ENCODE measurements at regions not wholly inside any gene's neighbourhood (a gene's known extent, or its start where the extent isn't known, plus 50 kb on each side); places are given as distances from the start of the nearest gene placed in this dataset.
A peak's percentile ranks its signal among the peaks of the same experiment; 100 is the strongest.

DNA sequence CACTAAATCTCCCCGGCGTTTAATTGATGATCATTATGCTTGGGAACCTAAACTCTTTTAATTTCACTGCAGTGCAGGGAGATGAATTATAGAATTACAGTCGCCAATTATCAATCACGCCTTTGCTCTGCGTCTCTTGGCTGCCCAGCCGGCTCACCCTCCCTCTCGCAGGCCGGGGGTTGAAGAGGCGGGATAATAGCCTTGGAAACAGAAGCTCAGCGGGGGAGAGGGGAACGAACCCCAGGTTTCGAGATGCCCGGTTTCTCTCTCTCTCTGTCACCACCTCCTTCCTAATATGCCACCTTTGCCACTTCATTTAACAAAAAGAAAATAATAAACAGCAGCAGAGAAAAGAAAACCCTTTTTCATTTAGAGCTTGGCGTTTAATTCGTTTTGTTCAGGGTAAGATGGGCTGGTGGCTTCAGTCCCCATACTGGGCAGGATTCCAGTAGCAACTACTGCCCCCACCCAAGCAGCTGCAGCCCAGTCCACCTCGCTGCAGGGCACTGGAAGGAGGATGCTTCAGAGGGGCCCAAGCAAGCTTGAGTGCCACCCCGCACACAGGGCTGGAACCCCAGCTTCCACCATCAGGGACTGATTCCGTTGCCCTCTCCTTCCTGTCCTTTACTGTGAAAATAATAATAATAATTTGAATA is 271.7 kb downstream of the BUD13 start:
- H3K4me1 Mint-ChIP-seq (ENCODE audit: low read depth in 2 of 2): no peaks in the 10 kb centered on the region
- no peak overlapping the region for H3K4me3 Mint-ChIP-seq
- no peak overlapping the region for H3K27ac Mint-ChIP-seq
- no peak for DNase-seq (ENCODE audit: low spot score)
- H3K36me3 Mint-ChIP-seq: no peaks in the 10 kb centered on the region
- H3K27me3 Mint-ChIP-seq: peaks cover 42 to 58% of the 10 kb centered on the region in 2 donors
- H3K9me3 Mint-ChIP-seq: no peaks in the 10 kb centered on the region
- ATAC-seq: no peak

DNA sequence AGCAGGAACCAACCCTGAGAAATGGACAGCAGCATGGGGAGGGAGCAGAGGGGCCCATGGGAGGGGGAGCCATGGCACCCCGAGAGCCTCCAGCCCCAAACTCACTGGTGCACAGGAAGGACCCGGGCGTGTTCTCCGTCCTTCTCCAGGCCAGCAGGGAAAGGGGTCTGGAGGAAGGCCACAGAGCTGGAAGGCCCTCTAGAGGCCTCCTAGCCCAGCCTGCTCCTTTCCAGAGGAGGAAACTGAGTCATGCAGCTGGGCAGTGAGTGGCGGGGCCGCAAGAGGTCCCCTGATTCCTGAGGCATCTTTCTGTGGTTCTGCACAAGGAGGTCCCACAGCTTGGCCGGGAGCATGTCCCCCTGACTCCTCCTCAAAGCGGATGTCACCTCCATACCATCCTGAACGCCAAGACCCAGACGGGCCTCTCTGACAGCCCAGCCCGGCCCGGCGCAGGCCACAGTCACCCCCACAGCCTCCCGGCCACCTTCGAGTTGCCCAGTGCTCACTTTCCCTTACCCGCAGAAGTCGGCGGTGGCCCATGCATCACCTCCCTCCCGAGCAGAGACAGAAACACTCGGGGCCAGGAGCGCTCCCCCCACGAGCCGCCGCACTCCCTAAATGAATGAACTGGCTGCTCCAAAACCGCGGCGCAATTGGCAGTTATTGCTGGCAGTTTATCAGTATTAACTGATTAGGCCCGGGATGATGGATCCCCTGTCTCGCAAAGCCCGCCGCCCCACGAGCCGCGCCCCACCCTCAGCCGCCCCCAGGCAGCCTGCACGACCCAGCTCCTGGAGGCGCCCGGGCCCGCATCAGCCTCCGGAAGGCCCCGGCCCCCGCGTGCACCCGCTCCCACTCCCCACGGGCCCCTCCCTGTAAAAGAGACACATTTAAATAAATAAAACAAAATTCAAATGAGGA is 272.5 kb downstream of the BUD13 start:
- H3K36me3 Mint-ChIP-seq: no peaks in the 10 kb centered on the region
- no peak for DNase-seq (ENCODE audit: low spot score)
- H3K27me3 Mint-ChIP-seq: peaks cover 40 to 50% of the 10 kb centered on the region in 2 donors
- H3K9me3 Mint-ChIP-seq: no peaks in the 10 kb centered on the region
- no peak for ATAC-seq
- no peak overlapping the region for H3K4me3 Mint-ChIP-seq
- H3K4me1 Mint-ChIP-seq (ENCODE audit: low read depth in 2 of 2): no peaks in the 10 kb centered on the region
- no peak overlapping the region for H3K27ac Mint-ChIP-seq

DNA sequence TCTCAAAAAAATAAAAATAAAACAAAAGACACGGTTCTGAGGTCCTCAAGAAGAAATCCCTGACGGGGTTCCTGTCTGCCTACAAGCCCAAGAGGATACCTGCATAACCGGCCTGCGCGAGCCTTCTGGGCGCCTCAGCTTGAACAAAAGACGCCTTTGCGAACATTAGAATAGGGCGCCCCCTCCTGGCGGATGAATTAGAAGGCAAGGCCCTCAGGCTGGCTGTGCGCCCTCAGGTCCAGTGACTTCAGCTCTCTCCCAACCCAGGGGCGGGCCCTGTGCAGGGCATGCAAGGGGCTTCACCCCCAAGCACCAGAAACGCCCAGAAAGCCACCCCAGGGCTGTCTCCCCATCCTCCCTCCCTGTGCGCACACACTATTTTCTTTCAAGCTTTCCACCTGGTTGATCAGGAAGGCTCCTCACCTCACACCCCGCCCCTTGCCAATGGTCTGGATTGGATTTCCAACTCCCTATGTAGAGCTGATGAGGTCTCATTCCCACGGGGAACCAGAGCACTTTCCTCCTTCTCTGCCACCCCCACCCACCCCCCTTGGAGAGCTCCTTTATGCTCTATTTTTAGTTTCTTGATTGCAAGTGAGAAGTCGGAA is 273.3 kb downstream of the BUD13 start:
- ATAC-seq: no peak
- H3K9me3 Mint-ChIP-seq: no peaks in the 10 kb centered on the region
- no peak overlapping the region for H3K27ac Mint-ChIP-seq

DNA sequence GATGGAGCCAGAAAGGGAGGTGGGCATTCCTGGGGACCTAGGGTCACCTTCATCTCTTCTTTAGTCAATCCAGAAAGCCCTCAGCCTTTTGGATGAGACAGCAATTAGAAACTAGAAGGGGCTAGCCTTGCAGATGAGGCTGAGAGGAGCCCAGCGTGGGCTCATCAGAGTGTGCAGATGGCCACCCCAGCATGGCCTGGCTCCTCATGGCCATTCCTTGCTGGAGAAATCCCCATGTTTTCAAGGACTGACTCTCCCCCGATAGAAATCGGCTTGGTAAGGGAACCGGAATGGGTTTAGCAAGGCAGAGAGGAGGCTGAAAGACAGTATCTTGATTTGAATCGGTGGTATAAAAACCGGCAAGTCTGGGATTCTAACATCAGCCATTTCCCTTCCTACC is 274.6 kb downstream of the BUD13 start:
- Mint-ChIP-seq H3K27ac (no peak overlapping the region), H3K9me3 (no peaks in the 10 kb centered on the region), H3K4me1 (ENCODE audit: low read depth in 2 of 2) (no peaks in the 10 kb centered on the region), H3K4me3 (no peak overlapping the region), H3K27me3 (peaks cover 27 to 41% of the 10 kb centered on the region in 2 donors), H3K36me3 (no peaks in the 10 kb centered on the region)
- no peak for DNase-seq (ENCODE audit: low spot score)
- no peak for ATAC-seq

More for the DNA sequence above, 273.3 kb downstream of the BUD13 start:
- no peak for DNase-seq (ENCODE audit: low spot score)
- Mint-ChIP-seq H3K4me3 (no peak overlapping the region), H3K36me3 (no peaks in the 10 kb centered on the region), H3K27me3 (peaks cover 37 to 42% of the 10 kb centered on the region in 2 donors), H3K4me1 (ENCODE audit: low read depth in 2 of 2) (no peaks in the 10 kb centered on the region)

DNA sequence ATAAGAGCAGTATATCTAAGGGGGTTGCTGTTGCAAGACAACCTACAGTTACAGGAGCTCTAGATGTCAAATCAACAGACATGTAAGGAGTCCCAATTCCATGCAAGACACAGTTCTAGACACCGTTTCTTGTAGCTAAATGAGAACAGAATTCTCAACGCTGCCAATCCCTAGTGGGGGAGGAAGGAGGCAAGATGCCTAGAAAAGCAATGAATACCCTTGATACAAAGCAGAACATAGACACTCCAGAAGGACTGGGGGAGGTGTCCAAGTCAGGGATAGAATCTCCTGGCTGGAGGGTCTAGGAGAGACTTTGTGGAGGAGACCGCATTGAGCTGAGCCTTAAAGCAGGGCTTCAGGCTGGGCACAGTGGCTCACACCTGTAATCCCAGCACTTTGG is 280.2 kb downstream of the BUD13 start:
- Mint-ChIP-seq H3K9me3 (no peaks in the 10 kb centered on the region), H3K4me3 (no peak overlapping the region), H3K27ac (no peak overlapping the region), H3K27me3 (peaks cover 7 to 33% of the 10 kb centered on the region in 2 donors), H3K36me3 (no peaks in the 10 kb centered on the region), H3K4me1 (ENCODE audit: low read depth in 2 of 2) (no peaks in the 10 kb centered on the region)
- no peak for ATAC-seq
- DNase-seq (ENCODE audit: low spot score): no peak

DNA sequence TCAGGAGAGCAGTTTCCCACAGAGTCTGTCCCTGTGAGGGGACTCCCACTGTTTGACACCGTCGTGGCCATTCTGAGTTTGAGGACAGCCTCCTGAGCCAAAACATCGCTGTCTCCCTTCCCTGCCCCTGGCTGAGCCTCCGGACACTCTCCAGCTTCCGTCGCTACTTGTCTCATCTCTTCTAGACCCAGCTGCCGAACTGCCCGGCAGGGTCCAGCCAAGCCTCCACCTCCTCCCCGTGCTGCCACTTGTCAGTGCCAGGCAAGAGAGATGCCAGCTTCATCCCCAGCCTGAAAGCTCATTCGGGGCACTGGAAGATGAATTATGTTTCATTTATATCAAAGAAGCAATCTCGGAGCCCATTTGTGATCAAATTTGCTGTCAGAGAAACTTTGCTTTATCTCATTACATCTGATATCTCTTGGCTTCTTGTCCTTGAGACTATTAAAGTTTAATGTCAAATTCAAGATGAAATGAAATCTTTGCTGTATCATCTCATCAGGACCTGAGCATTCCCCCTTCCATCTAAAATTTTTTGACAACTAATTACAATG is 283.9 kb downstream of the BUD13 start:
- no peaks in the 10 kb centered on the region for H3K4me1 Mint-ChIP-seq (ENCODE audit: low read depth in 2 of 2)
- H3K36me3 Mint-ChIP-seq: no peaks in the 10 kb centered on the region
- no peak overlapping the region for H3K4me3 Mint-ChIP-seq
- ATAC-seq (peak in 1 of 2 donors; percentile 24), DNase-seq (ENCODE audit: low spot score) (no peak)
- peaks cover 21 to 58% of the 10 kb centered on the region in 2 donors for H3K27me3 Mint-ChIP-seq
- no peak overlapping the region for H3K27ac Mint-ChIP-seq
- no peaks in the 10 kb centered on the region for H3K9me3 Mint-ChIP-seq

DNA sequence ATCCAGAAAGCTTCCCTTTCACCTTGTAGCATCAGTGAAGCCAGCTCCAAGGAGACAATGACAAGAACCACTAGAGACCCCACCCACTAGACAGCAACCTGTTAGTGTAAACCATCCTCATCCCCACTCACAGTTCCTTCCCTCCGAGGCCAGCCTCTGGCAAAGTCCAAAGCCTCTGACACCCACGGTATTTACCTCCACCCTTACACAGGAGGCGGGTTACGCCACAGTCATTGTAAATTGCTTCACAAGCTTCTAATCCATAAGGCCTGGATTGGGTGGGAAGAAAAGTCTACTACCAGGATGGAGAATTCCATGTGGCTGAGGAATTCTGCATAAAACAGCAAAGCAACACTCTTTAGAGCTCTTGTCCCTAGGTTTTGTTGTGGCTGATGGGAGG is 287.4 kb downstream of the BUD13 start:
- no peak overlapping the region for H3K27ac Mint-ChIP-seq
- no peaks in the 10 kb centered on the region for H3K36me3 Mint-ChIP-seq
- no peaks in the 10 kb centered on the region for H3K4me1 Mint-ChIP-seq (ENCODE audit: low read depth in 2 of 2)
- H3K27me3 Mint-ChIP-seq: peaks cover 27 to 35% of the 10 kb centered on the region in 2 donors
- DNase-seq (ENCODE audit: low spot score): no peak
- H3K4me3 Mint-ChIP-seq: no peak overlapping the region
- no peak for ATAC-seq
- no peaks in the 10 kb centered on the region for H3K9me3 Mint-ChIP-seq

DNA sequence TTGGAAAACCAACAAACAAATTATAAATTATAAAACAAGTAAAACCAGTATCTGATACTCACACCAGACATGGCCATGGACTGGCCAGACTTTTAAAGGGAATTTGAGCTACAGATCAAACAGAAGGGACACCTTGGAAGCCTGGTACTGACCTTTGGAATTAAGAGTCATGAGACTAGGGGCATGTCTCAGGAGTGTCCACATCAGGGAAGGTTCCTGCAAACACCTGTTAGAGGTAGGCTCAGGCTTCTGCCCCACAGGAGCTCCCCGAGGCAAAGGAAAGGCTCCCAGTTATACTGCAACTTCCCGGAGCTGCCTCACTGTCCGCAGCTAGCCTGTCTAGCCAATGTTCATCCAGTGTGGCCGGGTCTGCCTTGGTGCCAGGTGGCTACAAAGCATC is 290.1 kb downstream of the BUD13 start:
- no peak overlapping the region for H3K4me3 Mint-ChIP-seq
- no peaks in the 10 kb centered on the region for H3K4me1 Mint-ChIP-seq (ENCODE audit: low read depth in 2 of 2)
- no peaks in the 10 kb centered on the region for H3K9me3 Mint-ChIP-seq
- DNase-seq (ENCODE audit: low spot score): no peak
- H3K27me3 Mint-ChIP-seq: peaks cover 22 to 28% of the 10 kb centered on the region in 2 donors
- no peak overlapping the region for H3K27ac Mint-ChIP-seq
- ATAC-seq: no peak
- H3K36me3 Mint-ChIP-seq: no peaks in the 10 kb centered on the region

DNA sequence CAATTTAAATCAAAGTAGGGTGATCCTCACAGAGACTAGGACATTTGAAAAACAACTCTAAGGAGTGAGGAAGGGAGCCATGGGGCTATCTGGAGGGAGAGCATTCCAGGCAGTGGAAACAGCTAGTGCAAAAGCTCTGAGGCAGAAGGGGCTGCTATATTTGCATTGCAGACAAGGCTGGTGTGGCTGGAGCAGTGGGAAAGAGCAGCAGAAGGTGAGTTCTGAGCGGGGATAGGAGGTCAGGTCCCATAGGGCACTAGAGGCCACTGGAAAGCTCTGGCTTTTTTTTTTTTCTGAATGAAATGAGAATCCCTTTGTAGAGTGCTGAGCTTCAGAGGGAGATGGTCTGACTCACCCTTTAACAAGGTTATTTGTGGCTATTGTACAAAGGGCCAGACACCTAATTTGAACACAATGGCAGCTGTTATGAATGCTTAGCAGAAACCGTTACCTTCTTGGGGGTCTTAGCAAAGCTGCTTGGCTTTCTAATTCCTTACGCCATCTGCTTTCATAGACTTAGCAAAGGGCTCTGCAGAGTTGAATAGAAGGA is 291.6 kb downstream of the BUD13 start:
- Mint-ChIP-seq H3K27ac (no peak overlapping the region), H3K36me3 (no peaks in the 10 kb centered on the region), H3K4me1 (ENCODE audit: low read depth in 2 of 2) (no peaks in the 10 kb centered on the region), H3K9me3 (no peaks in the 10 kb centered on the region), H3K27me3 (peaks cover 16 to 17% of the 10 kb centered on the region in 2 donors), H3K4me3 (no peak overlapping the region)
- ATAC-seq: no peak
- no peak for DNase-seq (ENCODE audit: low spot score)

DNA sequence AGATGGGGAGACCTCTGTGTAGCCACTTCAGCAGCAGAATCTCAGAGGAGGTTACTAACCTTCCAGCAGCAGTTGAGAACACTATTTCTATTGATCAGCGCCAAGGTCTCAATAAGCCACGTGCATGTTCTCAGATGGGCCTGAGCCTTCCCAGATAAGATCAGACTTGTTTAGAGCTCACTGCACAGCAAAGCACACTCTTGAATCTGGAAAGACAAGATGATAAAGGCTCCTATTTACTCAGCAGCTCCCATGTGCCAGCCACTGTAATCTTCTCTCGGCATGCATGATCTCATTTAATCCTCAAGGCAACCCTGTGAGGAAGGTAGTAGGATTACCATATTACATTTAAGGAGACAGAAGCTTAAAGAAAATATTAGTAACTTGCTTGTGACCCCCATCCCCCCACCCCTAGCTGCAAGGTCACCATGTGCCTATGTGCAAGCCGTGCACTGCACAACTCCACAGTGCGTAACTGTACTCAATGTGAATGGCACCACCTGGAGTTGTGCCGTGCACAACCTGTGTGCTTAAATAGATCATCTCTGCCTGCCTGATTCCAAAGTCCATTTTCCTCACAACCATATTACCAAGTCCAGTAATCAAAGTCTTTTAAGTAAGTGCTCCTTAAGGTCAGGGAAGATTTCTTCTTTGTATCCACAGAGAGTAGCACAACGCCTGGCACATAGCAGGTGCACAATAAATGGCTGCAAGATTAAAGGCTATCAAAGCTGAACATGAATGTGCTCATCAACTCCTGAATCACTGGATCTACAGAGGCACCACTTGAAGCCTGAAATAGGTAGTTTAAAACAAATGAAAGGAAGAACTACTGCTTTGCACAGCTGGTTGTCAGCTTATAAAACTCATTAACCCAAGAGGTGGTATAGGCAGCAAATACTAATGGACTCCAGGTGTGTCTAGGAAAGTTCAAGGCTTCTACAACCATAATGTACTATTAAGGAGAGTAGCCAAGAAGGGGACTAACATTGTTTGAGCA is 293.8 kb downstream of the BUD13 start:
- Mint-ChIP-seq H3K27me3 (peaks cover 5 to 12% of the 10 kb centered on the region in 2 donors), H3K9me3 (no peaks in the 10 kb centered on the region), H3K4me3 (no peak overlapping the region), H3K27ac (no peak overlapping the region), H3K36me3 (no peaks in the 10 kb centered on the region), H3K4me1 (ENCODE audit: low read depth in 2 of 2) (no peaks in the 10 kb centered on the region)
- DNase-seq (ENCODE audit: low spot score) (no peak), ATAC-seq (no peak)

DNA sequence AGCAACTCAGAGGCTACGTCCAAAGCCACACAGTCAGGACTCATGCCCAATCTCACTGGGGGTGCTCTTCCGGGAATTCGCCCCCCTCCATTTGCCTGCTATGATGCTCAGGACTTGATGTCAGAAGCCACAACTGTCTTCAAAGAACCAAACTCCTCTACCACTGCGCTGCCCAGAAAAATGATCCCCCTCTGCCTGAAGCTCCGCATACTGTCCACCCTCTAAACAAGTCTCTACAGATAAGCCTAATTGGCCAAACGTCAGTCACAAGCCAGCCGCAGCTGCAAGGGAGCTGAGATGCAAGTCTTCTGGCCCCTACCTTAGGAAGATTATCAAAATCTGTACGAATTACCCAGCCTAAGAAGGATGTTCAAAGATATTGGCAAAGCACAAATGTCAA is 294.6 kb downstream of the BUD13 start:
- no peaks in the 10 kb centered on the region for H3K4me1 Mint-ChIP-seq (ENCODE audit: low read depth in 2 of 2)
- H3K27ac Mint-ChIP-seq: no peak overlapping the region
- H3K27me3 Mint-ChIP-seq: peaks cover 8 to 9% of the 10 kb centered on the region in 2 donors
- no peaks in the 10 kb centered on the region for H3K9me3 Mint-ChIP-seq
- ATAC-seq (no peak), DNase-seq (ENCODE audit: low spot score) (no peak)
- no peak overlapping the region for H3K4me3 Mint-ChIP-seq
- H3K36me3 Mint-ChIP-seq: no peaks in the 10 kb centered on the region

DNA sequence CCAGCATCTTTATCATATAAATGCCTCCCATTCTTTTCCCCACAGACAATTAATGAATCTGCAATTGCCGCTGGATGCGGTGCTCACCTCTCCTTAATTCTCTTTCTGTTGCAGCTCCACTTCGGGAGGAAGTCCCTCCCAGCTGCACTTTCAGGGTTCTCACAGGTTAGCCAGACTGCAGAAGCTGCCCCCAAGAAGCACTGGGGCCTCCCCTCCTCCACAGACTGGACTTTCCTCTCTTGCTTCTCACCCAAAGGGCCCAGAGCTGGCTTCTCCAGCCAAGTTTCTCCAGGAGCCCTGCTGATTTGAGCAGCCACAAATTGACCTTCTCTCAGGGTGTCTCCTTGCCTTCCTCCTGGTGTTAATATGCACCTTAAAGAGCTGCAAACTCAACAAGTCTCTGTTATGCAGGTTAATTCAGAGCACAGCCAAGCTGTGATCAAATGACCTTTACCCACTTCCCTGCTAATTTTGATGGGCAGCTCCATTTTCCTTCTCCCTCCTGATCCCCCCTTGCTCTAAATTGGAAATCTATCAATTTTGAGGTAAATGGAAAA is 298.9 kb downstream of the BUD13 start:
- Mint-ChIP-seq H3K27me3 (peaks cover 19 to 25% of the 10 kb centered on the region in 2 donors), H3K27ac (no peak overlapping the region), H3K4me1 (ENCODE audit: low read depth in 2 of 2) (no peaks in the 10 kb centered on the region), H3K4me3 (no peak overlapping the region), H3K36me3 (no peaks in the 10 kb centered on the region), H3K9me3 (no peaks in the 10 kb centered on the region)
- DNase-seq (ENCODE audit: low spot score): no peak
- ATAC-seq: no peak

All from natural killer cell treated with Interleukin-12 subunit alpha and Interleukin-12 subunit beta and Interleukin-15 and Interleukin-18, amount 100 ng/mL, for 72 hours (primary cell).